NCI-H2029 (cell line): ENCODE measurements at regions not wholly inside any gene's neighbourhood (a gene's known extent, or its start where the extent isn't known, plus 50 kb on each side); places are given as distances from the start of the nearest gene placed in this dataset.
A peak's percentile ranks its signal among the peaks of the same experiment; 100 is the strongest.
"Not testable (repeated sequence)": the region's sequence is repeated elsewhere in the genome, so short reads cannot be mapped to it uniquely, and the experiment has no call there.

Experiments
- DNase-seq: peaks from one replicate; lab custom pipeline; 2025; lab: John Stamatoyannopoulos, UW

GRCh38 chr9:117649126-117649525 lies 55.1 kb upstream of the TLR4 start:
- no peak for DNase-seq

GRCh38 chr9:117644932-117645636 lies 59.1 kb upstream of the TLR4 start:
- DNase-seq = no peak

DNA sequence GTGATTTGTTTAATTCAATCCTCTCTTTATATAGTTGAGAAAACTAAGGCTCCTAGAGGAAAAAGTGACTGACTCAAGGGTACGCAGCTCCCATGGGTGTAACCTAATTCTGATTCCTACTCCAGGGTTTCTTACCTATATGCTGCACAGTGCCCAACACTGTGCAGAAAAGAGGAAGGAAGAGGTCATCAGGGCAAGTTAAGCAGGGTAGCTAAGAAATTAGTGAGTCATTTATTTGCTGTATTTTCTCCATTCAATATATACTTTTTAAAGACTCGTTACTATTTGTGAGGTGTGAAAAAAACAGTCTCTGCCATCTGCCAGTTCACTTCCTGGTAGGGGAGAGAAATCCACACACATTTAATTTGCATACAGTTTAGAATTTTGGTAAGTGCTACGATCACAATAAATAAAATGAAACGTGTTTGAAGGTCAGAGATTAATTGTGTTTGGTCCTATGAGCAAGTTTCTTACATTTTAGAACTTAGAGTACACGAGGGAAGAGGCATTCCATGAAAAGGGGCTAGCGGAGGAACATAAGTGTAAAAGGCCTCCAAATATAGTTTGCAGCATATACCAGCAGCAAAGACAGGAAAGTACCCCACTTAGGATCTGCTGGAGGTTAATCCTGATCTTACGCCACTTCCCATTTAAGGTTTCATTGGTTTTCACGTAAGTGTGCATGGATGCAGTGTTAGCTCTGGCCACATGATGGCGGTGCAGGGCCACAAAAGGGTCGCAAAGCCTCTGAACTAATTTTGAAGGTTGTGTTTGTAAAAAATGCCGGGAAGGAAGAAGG lies 59.9 kb upstream of the TLR4 start:
- DNase-seq = peak; percentile 73

DNA sequence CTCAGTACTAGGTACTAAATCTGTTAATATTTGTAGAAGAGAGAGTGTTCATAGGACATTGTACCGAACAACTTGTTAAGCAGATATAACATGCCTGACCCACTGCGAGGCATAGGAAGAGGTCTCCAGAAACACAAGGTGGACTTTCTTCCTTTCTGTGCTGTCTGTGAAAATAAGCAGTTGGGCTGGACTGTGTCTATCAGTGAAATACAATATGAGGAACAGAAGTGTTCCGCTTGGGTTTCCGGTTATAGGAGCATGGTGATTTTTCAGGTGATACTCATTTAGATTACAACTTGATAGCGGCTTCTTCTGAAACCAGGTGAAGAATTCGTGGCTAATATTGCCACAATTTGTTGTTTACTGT lies 60.9 kb upstream of the TLR4 start:
- no peak for DNase-seq

DNA sequence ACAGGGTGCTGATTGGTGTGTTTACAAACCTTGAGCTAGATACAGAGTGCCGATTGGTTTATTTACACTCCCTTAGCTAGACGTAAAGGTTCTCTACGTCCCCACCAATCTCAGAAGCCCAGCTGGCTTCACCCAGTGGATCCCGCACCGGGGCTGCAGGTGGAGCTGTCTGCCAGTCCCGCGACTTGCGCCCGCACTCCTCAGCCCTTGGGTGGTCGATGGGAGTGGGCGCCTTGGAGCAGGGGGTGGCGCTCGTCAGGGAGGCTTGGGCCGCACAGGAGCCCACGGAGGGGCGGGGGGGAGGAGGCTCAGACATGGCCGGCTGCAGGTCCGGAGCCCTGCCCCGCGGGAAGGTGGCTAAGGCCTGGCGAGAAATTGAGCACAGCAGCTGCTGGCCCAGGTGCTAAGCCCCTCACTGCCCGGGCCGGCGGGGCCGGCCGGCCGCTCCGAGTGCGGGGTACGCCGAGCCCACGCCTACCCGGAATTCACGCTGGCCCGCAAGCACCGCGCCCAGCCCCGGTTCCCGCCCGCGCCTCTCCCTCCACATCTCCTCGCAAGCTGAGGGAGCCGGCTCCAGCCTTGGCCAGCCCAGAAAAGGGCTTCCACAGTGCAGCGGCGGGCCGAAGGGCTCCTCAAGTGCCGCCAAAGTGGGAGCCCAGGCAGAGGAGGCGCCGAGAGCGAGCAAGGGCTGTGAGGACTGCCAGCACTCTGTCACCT lies 61.5 kb upstream of the TLR4 start:
- not testable (repeated sequence) for DNase-seq

DNA sequence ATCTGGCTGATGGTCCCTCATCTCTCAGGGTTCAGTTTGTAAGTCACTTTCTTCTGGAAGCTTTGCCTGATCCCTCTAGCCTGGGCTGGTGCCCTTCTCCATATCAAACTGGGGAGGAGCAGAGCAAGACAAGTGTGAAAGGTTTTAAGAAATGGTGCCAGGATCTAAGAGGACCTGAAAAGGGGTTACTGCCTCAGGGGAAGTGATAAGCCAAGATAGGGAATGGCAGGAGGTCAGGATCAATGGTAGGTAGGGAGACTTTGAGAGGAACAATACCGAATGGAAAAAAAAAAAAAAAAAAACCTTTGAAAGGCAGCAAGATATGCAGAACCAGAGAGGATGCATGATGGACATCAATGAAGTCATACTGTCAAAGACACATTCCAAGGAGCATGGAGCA lies 67.5 kb upstream of the TLR4 start:
- DNase-seq = no peak

DNA sequence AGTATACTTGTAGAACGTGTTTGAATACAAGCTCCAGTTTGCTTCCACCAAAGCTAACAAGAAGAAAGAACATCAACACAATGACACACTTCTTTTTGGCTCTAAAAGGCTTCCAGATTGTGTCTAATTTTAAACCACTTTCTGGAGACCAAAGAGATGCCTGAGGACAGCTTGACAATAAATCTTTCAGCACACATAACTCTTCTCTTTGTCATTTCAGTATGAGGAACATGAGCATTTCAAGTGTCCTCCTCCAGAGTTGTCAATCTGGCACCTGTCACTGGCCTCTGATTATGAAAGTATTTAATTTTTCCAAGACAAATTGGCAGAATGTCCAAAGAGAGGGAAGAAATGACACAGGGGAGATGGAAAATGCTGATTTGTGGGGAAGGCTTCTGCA lies 79.0 kb upstream of the TLR4 start:
- no peak for DNase-seq

GRCh38 chr9:117624106-117624505 lies 80.1 kb upstream of the TLR4 start:
- no peak for DNase-seq

DNA sequence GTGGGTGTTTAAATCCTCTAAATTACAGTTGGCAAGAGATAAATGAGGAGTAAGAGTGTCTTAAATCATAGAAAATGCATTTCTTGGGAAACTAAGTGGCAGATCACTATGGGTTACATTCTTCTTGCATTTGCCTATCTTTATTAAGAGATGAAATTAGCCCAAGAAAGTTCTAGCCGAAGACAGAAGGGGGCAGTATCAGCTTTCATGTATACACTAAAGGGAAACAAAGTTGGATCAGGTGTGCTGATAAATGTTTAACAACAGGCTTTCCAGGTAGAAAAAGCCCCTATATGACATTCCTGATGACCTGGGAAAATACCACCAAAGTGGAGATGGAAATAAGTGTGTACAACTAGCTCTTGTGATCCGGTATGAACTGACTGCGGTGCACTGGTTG lies 81.9 kb upstream of the TLR4 start:
- DNase-seq = no peak

- peak; percentile 61 for DNase-seq
Observed at GRCh38 chr9:117616431-117616831, 87.8 kb upstream of the TLR4 start.

DNA sequence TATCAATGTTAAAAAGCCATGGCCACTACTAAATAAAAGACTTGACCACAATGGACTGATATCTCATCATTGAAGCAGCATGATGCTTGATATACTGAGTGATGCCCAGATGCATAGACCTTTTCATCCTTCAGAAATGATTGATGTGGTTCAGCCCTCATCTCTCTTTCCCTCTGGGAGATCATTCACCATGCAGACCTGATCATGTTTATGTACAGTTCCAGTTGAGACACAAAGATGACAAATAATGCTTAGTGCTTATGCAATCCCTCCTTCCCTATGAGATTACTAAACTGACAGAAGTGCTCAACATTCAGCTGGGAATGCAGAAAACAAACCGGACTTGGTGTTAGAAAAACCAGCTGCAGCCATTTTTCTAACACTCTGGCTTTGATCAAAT lies 91.9 kb upstream of the TLR4 start:
- no peak for DNase-seq

GRCh38 chr9:117597977-117598376 lies 106.2 kb upstream of the TLR4 start:
- DNase-seq = no peak

GRCh38 chr9:117596678-117597077 lies 107.5 kb upstream of the TLR4 start:
- peak; percentile 52 for DNase-seq

DNA sequence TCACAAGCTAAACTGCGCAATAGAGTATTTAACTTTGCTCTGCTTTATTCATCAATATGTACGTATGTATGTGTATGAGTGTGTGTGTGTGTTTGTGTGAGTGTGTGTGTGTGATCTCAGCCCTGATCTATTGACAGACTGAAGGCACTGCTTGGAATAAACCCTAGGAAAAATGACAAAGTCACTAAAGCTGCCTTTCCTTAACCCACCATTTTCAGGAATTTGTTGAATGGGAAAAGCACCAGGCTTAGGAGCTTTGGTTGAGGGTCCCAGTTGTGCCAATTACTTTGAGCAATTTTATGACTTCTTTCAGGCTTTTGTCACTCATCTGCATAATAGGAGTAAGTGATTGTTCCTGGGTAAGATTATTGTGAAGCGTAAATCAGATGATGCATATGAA lies 108.6 kb upstream of the TLR4 start:
- no peak for DNase-seq

- peak; percentile 20 for DNase-seq
Observed at GRCh38 chr9:117587263-117587662, 116.9 kb upstream of the TLR4 start.

DNA sequence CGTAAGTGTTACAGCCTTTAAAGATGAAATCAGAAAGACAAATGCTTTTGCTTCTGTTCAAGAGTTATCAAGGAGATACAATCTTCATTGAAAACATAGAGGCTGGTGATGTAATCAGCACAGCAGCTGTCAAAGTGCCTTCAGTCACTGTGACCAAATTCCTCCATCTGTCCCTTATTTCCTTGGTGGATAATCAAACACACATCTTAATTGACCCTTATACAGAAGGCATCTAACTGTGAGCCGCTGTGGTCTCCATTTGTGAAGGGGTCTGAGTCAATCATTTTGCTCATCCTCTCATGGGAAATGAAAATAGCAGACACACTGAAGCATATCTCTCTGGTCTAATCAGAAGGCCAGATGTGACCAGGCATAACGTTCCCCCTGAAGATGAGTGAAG lies 130.1 kb upstream of the TLR4 start:
- no peak for DNase-seq

DNA sequence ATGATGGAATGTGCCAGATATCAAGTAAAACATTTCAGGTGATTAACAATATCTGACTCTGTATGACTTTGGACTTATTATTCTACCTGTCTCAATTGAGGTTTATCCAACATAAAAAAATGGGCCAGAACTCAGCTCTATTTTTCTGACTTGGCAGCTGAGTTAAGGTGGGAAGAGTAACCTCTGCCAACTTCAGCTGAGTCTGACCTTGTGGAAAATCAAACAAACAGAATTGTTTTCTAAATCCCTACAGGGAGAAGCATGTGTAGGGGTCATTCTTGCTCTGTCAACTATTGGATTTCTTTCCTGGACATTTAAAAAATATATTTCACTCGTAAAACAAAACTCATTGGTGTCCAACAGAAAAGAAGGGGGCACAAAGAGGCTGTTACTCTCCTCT lies 139.4 kb upstream of the TLR4 start:
- no peak for DNase-seq

DNA sequence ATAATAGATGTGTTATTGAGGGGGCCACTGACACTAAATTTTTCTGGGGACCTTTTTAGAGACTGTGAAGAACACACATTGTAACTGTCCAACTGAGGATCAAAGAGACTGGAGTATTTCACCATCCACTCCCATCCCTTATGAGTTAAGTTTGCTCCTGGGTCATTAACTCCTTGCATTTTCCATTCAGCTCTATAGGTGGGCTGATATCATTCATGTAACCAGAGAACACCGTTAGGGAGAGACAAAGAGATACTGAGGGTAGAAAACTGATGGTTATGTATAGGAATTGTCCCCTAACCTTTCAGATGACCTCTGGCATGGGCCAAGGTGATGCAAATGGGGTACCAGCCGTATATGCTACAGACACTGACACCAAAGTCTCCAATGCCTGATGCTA lies 142.4 kb upstream of the TLR4 start:
- no peak for DNase-seq

DNA sequence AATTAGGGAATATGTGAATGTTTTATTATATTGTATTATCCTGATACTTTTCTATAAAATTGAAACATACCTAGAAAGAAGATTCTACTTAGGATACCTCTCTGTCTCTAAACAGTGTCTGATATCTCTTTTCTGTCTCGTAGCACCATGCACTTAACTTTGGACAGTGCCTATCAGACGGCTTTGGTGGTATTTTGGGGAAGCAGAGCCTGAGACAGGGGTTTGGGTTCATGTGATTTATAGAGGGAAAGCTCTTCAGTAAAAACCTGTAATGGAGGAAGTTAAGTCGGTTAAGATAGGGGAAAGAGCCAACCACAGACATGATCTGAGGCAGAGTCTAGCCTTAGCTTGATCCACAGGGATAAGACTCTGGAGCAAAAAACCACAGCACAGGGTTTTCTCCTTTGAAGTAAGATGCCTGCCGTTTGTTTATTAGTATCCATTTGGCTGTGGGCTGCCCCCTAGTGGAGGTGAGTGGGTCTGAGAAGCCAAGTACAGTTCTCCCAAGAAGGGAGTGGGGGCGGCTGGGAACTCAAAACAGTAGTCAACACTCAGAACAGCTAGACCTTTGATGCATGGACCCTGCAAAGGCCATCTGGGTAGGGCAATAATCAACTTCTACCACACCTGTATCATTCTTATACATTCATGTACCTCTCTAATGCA lies 141.2 kb upstream of the ASTN2 start:
- DNase-seq = no peak

DNA sequence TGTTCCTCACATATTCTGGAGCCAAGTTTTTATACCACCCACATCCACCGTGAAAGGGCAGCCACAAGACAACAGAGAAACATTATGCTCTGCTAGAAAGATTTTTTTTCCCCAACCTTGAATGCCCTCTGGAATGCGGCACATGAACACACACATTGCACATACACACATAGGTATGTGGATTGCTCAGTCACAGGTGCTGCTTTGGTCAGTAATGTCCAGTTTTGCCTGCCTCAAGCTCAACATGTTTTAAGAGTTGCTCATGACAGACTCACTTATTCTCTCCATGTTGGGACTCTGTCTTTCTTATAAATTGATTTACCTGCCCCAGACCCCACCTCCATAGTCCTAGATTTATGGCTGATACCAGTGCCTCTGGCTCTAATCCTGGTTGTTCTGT lies 138.0 kb upstream of the ASTN2 start:
- DNase-seq = no peak

DNA sequence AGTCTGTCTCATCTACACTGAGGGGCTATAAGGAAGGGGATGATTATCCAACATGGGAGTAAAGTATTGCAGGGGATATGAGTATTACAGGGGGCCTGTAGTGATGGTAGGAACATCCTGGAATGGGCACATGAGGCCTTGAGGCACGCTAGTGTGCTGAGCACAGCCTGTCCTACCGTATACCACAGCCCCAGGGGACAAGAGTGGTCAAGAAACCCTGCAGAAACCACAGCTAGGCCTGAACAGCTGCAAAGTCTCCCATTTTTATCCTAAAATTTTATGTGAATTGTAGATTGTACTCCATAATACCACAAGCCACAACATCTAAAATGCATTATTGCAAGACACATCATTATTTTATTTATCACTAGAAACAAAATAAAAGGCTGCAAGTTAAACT lies 136.3 kb upstream of the ASTN2 start:
- no peak for DNase-seq

GRCh38 chr9:117549444-117549843 lies 134.6 kb upstream of the ASTN2 start:
- DNase-seq = no peak

- DNase-seq = no peak
Observed at GRCh38 chr9:117548556-117548955, 133.7 kb upstream of the ASTN2 start.
